Stimulated activated naive B cell treated with anti-CD40 and anti-IgM and Interleukin-4, amounts not matched to agents 10 μg/mL and 1 μg/mL and 100 μg/mL, for 72 hours (primary cell): ENCODE measurements at regions not wholly inside any gene's neighbourhood (a gene's known extent, or its start where the extent isn't known, plus 50 kb on each side); places are given as distances from the start of the nearest gene placed in this dataset.

Experiments used
- ATAC-seq, 2 donors: fragments of 150-1000 bp; cut with Tn5 transposase; replicated peaks; 2 replicates each; pipeline ENCODE4 v1.10.0; 2021; ENCODE audit warnings: moderate library complexity in 1 of 2
- DNase-seq: peaks from one replicate; pipeline ENCODE4 v3.0.0; 2021
- H3K27ac Mint-ChIP-seq: one replicate; pipeline ENCODE4 v1.8.0; 2022; ENCODE audit warnings: mild to moderate bottlenecking, mixed read lengths
- H3K27me3 Mint-ChIP-seq, 2 donors: one replicate each; pipeline ENCODE4 v1.8.0; 2022; ENCODE audit warnings: mixed read lengths in 2 of 2
- H3K36me3 Mint-ChIP-seq, 2 donors: one replicate each; pipeline ENCODE4 v1.8.0; 2022; ENCODE audit warnings: mixed read lengths in 2 of 2, mild to moderate bottlenecking in 1 of 2
- H3K4me1 Mint-ChIP-seq, 2 donors: one replicate each; pipeline ENCODE4 v1.8.0; 2022; ENCODE audit warnings: mixed read lengths in 2 of 2, mild to moderate bottlenecking in 1 of 2
- H3K4me3 Mint-ChIP-seq, 2 donors: one replicate each; pipeline ENCODE4 v1.8.0; 2022; ENCODE audit warnings: mild to moderate bottlenecking in 2 of 2, mixed read lengths in 2 of 2, moderate library complexity in 1 of 2
- H3K9me3 Mint-ChIP-seq, 2 donors: one replicate each; pipeline ENCODE4 v1.8.0; 2022; ENCODE audit warnings: mixed read lengths in 2 of 2, mild to moderate bottlenecking in 1 of 2

GRCh38 chr12:16766736-16767135, 160.8 kb upstream of the LMO3 start:
- ATAC-seq (no peak), DNase-seq (no peak)
- no peaks in the 10 kb centered on the region for H3K4me1 Mint-ChIP-seq
- H3K4me3 Mint-ChIP-seq, result no peak overlapping the region
- H3K36me3 Mint-ChIP-seq, result no peaks in the 10 kb centered on the region
- H3K27me3 Mint-ChIP-seq, result no peaks in the 10 kb centered on the region
- no peak overlapping the region for H3K27ac Mint-ChIP-seq
- H3K9me3 Mint-ChIP-seq, result peaks cover 0 to 17% of the 10 kb centered on the region in 2 donors

DNA sequence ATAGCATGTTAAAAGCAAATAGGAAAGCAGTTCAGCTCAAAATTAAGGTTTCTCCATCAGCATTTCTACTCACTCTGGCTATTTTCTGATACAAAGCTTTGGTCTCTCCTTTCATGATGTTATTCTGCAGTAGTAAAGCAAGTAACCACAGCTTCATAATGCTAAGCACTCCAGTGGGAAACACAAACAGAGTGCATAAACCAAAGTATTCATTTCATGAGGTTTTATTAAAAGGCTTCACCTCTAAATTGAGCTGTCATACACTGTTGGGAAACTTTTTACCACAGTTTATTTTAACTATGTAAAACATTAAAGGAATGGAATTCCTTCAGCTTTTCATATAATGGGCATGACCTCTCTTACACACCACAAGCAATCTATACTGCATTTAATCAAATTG, 157.9 kb upstream of the LMO3 start:
- DNase-seq, result no peak
- H3K9me3 Mint-ChIP-seq, result peaks cover 0 to 6% of the 10 kb centered on the region in 2 donors
- H3K27me3 Mint-ChIP-seq, result no peaks in the 10 kb centered on the region
- H3K4me1 Mint-ChIP-seq, result no peaks in the 10 kb centered on the region
- ATAC-seq, result no peak
- no peak overlapping the region for H3K27ac Mint-ChIP-seq
- no peak overlapping the region for H3K4me3 Mint-ChIP-seq
- H3K36me3 Mint-ChIP-seq, result no peaks in the 10 kb centered on the region

- ATAC-seq (no peak), DNase-seq (no peak)
- Mint-ChIP-seq H3K4me1 (no peaks in the 10 kb centered on the region), H3K4me3 (no peak overlapping the region), H3K27ac (no peak overlapping the region), H3K27me3 (no peaks in the 10 kb centered on the region), H3K36me3 (no peaks in the 10 kb centered on the region), H3K9me3 (peaks cover 0 to 4% of the 10 kb centered on the region in 2 donors)
These were observed 151.0 kb upstream of the LMO3 start for GRCh38 chr12:16756833-16757555.

- Mint-ChIP-seq H3K27me3 (no peaks in the 10 kb centered on the region), H3K27ac (no peak overlapping the region), H3K9me3 (peaks cover 0 to 5% of the 10 kb centered on the region in 2 donors), H3K4me1 (no peaks in the 10 kb centered on the region), H3K36me3 (no peaks in the 10 kb centered on the region), H3K4me3 (no peak overlapping the region)
- ATAC-seq (no peak), DNase-seq (no peak)
These were observed 124.8 kb upstream of the LMO3 start for GRCh38 chr12:16730772-16731171.

- Mint-ChIP-seq H3K36me3 (no peaks in the 10 kb centered on the region), H3K27ac (no peak overlapping the region), H3K4me3 (no peak overlapping the region), H3K4me1 (no peaks in the 10 kb centered on the region), H3K27me3 (no peaks in the 10 kb centered on the region), H3K9me3 (peaks cover 0 to 2% of the 10 kb centered on the region in 2 donors)
- no peak for DNase-seq
- ATAC-seq, result no peak
These were observed 120.9 kb upstream of the LMO3 start for GRCh38 chr12:16726879-16727278.

DNA sequence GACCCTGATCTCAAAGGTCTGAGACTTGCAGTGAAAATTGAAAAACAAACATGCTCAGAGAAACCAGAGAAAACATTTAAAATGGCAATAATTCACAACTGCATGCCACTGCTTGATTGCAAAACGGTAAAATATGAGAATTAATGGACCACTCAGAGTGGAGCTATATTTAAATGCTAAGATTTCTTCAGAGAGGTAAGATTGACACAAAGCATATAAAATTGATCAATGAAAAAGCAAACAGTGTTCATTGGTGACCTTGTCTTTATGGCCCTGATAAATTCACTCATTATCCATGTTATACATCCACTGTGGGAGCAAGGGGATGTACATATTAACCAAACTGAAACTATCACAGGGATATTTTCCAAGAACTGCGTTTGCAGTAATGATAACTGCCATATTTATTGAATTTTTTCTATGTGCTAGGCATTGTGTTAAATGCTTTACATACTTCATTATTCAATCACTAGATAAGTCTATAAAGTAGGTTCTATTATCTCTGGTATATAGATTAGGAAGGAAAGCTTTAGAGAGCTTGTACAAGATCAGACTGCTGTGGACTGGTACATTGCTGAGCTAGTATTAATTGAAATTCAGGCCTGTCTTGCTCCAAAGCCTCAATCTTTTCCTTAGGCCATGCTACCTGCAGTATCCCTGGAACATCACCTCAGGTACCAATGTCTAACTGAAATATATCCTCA, 113.9 kb upstream of the LMO3 start:
- no peaks in the 10 kb centered on the region for H3K9me3 Mint-ChIP-seq
- DNase-seq, result no peak
- ATAC-seq, result no peak
- H3K27ac Mint-ChIP-seq, result no peak overlapping the region
- H3K4me3 Mint-ChIP-seq, result no peak overlapping the region
- no peaks in the 10 kb centered on the region for H3K4me1 Mint-ChIP-seq
- no peaks in the 10 kb centered on the region for H3K36me3 Mint-ChIP-seq
- no peaks in the 10 kb centered on the region for H3K27me3 Mint-ChIP-seq

GRCh38 chr12:16716928-16717327, 111.0 kb upstream of the LMO3 start:
- ATAC-seq, result no peak
- no peaks in the 10 kb centered on the region for H3K36me3 Mint-ChIP-seq
- H3K9me3 Mint-ChIP-seq, result peaks cover 0 to 2% of the 10 kb centered on the region in 2 donors
- H3K27ac Mint-ChIP-seq, result no peak overlapping the region
- no peaks in the 10 kb centered on the region for H3K27me3 Mint-ChIP-seq
- H3K4me1 Mint-ChIP-seq, result no peaks in the 10 kb centered on the region
- no peak overlapping the region for H3K4me3 Mint-ChIP-seq
- no peak for DNase-seq

DNA sequence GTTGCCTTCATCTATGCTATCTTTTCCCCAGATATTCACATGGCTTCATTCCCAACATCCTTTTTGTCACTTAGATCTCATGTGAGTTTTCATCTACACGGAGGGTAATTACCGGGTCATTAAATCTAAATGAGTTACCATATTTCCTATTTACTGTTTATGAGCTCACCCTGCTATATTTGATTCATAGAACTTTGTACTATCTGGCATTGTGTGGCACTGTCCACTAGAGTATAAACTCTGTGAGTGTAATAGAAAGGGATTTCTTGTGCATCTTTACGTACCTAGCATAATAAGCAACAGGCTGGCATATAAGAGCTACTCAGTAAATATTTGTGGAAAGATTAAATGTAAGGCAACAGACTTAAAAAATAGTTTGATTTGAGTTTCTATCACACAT, 86.1 kb upstream of the LMO3 start:
- ATAC-seq, result no peak
- no peak overlapping the region for H3K27ac Mint-ChIP-seq
- no peaks in the 10 kb centered on the region for H3K27me3 Mint-ChIP-seq
- peaks cover 0 to 7% of the 10 kb centered on the region in 2 donors for H3K9me3 Mint-ChIP-seq
- no peak for DNase-seq
- H3K36me3 Mint-ChIP-seq, result no peaks in the 10 kb centered on the region
- no peak overlapping the region for H3K4me3 Mint-ChIP-seq
- no peaks in the 10 kb centered on the region for H3K4me1 Mint-ChIP-seq

- Mint-ChIP-seq H3K36me3 (no peaks in the 10 kb centered on the region), H3K4me3 (no peak overlapping the region), H3K4me1 (no peaks in the 10 kb centered on the region), H3K27me3 (no peaks in the 10 kb centered on the region), H3K9me3 (peaks cover 0 to 7% of the 10 kb centered on the region in 2 donors), H3K27ac (no peak overlapping the region)
- no peak for DNase-seq
- ATAC-seq, result no peak
These were observed 85.7 kb upstream of the LMO3 start for GRCh38 chr12:16691624-16692023.

GRCh38 chr12:16688200-16688599, 82.2 kb upstream of the LMO3 start:
- no peaks in the 10 kb centered on the region for H3K36me3 Mint-ChIP-seq

DNA sequence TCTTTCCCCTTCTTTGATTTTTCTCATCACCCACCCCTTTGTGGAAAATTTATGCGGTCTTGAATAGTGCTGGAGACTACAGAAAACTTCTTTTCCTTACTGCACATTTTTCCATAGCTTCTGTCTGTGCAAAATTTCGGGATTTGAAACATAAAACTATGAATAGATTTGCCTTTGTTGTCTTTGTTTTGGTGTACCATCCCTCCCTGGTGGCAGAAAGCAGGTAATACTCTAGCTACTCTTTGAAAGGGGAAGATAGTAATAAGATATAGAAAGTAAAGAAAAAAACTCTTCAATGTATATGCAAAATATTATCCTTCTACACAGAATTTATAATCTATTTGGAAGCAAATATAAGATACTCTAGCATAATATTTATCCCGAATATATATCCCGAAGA, 79.1 kb upstream of the LMO3 start:
- H3K4me1 Mint-ChIP-seq, result no peaks in the 10 kb centered on the region
- no peak overlapping the region for H3K4me3 Mint-ChIP-seq
- ATAC-seq, result no peak
- H3K27me3 Mint-ChIP-seq, result no peaks in the 10 kb centered on the region
- no peak overlapping the region for H3K27ac Mint-ChIP-seq
- no peak for DNase-seq
- no peaks in the 10 kb centered on the region for H3K36me3 Mint-ChIP-seq
- peaks cover 0 to 2% of the 10 kb centered on the region in 2 donors for H3K9me3 Mint-ChIP-seq

More at GRCh38 chr12:16688200-16688599, 82.2 kb upstream of the LMO3 start:
- no peak for DNase-seq
- Mint-ChIP-seq H3K27me3 (no peaks in the 10 kb centered on the region), H3K9me3 (peaks cover 0 to 5% of the 10 kb centered on the region in 2 donors), H3K4me1 (no peaks in the 10 kb centered on the region), H3K4me3 (no peak overlapping the region), H3K27ac (no peak overlapping the region)
- no peak for ATAC-seq

DNA sequence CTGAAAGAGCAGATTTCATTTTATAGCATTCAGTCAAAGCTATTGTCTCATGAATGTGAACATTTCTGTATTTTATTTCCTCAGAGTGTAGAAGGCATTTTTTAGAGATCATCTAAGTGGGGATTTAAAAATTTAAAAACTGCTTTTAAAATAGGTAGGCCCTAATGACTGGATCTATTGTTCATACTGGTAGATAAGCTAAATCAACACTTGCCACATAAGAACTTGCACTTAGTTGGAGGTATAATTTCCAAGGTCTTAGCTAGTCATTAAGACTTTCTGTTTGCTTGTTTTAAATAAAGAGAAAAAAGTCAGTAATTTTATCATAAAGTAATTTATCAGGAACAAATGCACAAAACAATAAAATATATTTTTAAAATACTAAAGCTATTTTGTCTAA, 75.2 kb upstream of the LMO3 start:
- H3K27me3 Mint-ChIP-seq, result no peaks in the 10 kb centered on the region
- ATAC-seq (no peak), DNase-seq (no peak)
- peaks cover 0 to 2% of the 10 kb centered on the region in 2 donors for H3K9me3 Mint-ChIP-seq
- H3K27ac Mint-ChIP-seq, result no peak overlapping the region
- H3K36me3 Mint-ChIP-seq, result no peaks in the 10 kb centered on the region
- H3K4me3 Mint-ChIP-seq, result no peak overlapping the region
- no peaks in the 10 kb centered on the region for H3K4me1 Mint-ChIP-seq

DNA sequence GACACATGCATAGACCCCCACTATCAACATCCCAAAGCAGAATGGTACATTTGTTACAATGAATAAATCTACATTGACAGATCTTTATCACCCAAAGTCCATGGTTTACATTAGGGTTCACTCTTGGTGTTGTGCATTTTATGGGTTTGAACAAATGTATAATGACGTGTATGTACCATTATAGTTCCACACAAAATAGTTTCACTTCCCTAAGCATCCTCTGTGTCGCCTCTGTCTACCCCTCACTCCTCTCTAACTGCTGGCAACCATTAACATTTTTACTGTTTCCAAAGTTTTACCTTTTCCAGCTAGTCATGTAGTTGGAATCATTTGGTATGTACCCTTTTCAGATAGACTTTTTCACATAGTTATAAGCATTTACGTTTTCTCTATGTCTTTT, 69.5 kb upstream of the LMO3 start:
- Mint-ChIP-seq H3K27ac (no peak overlapping the region), H3K36me3 (no peaks in the 10 kb centered on the region), H3K27me3 (no peaks in the 10 kb centered on the region), H3K4me3 (no peak overlapping the region), H3K4me1 (no peaks in the 10 kb centered on the region), H3K9me3 (peaks cover 0 to 1% of the 10 kb centered on the region in 2 donors)
- DNase-seq (no peak), ATAC-seq (no peak)

- Mint-ChIP-seq H3K9me3 (peaks cover 0 to 1% of the 10 kb centered on the region in 2 donors), H3K27me3 (no peaks in the 10 kb centered on the region), H3K4me1 (no peaks in the 10 kb centered on the region), H3K4me3 (no peak overlapping the region), H3K36me3 (no peaks in the 10 kb centered on the region), H3K27ac (no peak overlapping the region)
- ATAC-seq, result no peak
- DNase-seq, result no peak
These were observed 68.9 kb upstream of the LMO3 start for GRCh38 chr12:16674885-16675284.

- H3K4me1 Mint-ChIP-seq, result no peaks in the 10 kb centered on the region
- no peaks in the 10 kb centered on the region for H3K36me3 Mint-ChIP-seq
- ATAC-seq (no peak), DNase-seq (no peak)
- H3K27ac Mint-ChIP-seq, result no peak overlapping the region
- peaks cover 0 to 1% of the 10 kb centered on the region in 2 donors for H3K9me3 Mint-ChIP-seq
- H3K27me3 Mint-ChIP-seq, result no peaks in the 10 kb centered on the region
- H3K4me3 Mint-ChIP-seq, result no peak overlapping the region
These were observed 64.6 kb upstream of the LMO3 start for GRCh38 chr12:16670456-16671050.
